ENCODE measurements at regions not wholly inside any gene's neighbourhood (a gene's known extent, or its start where the extent isn't known, plus 50 kb on each side); places are given as distances from the start of the nearest gene placed in this dataset.

GRCh38 chr4:13248621-13249298 lies 235.4 kb downstream of the RAB28 start:
- DNase-seq, result no peak

- no peak for DNase-seq
Measured at GRCh38 chr4:13246107-13246506, 238.0 kb downstream of the RAB28 start.

GRCh38 chr4:13244444-13244843 lies 239.7 kb downstream of the RAB28 start:
- DNase-seq, result no peak

GRCh38 chr4:13243152-13243551 lies 241.0 kb downstream of the RAB28 start:
- DNase-seq, result no peak

GRCh38 chr4:13240066-13240465 lies 244.1 kb downstream of the RAB28 start:
- DNase-seq, result no peak

- no peak for DNase-seq
Measured at GRCh38 chr4:13238936-13239335, 245.2 kb downstream of the RAB28 start.

GRCh38 chr4:13236485-13236884 lies 247.7 kb downstream of the RAB28 start:
- DNase-seq, result no peak

- no peak for DNase-seq
Measured at GRCh38 chr4:13233755-13234154, 250.4 kb downstream of the RAB28 start.

GRCh38 chr4:13219971-13220370 lies 264.2 kb downstream of the RAB28 start:
- DNase-seq, result no peak

GRCh38 chr4:13218326-13218958 lies 265.7 kb downstream of the RAB28 start:
- no peak for DNase-seq

- DNase-seq, result no peak
Measured at GRCh38 chr4:13215560-13215959, 268.6 kb downstream of the RAB28 start.

GRCh38 chr4:13212936-13213335 lies 271.2 kb downstream of the RAB28 start:
- no peak for DNase-seq

GRCh38 chr4:13209600-13209999 lies 274.5 kb downstream of the RAB28 start:
- DNase-seq, result no peak

- DNase-seq, result no peak
Measured at GRCh38 chr4:13208558-13209193, 275.5 kb downstream of the RAB28 start.

GRCh38 chr4:13207226-13207625 lies 276.9 kb downstream of the RAB28 start:
- DNase-seq, result no peak

- DNase-seq, result no peak
Measured at GRCh38 chr4:13203101-13203500, 281.0 kb downstream of the RAB28 start.

- no peak for DNase-seq
Measured at GRCh38 chr4:13202701-13203100, 281.4 kb downstream of the RAB28 start.

- DNase-seq, result no peak
Measured at GRCh38 chr4:13201241-13201640, 282.9 kb downstream of the RAB28 start.

GRCh38 chr4:13196721-13197120 lies 287.4 kb downstream of the RAB28 start:
- DNase-seq, result no peak

- DNase-seq, result no peak
Measured at GRCh38 chr4:13193662-13194061, 290.5 kb downstream of the RAB28 start.

GRCh38 chr4:13190093-13190721 lies 293.9 kb downstream of the RAB28 start:
- no peak for DNase-seq

- DNase-seq, result no peak
Measured at GRCh38 chr4:13184199-13184598, 299.9 kb downstream of the RAB28 start.

GRCh38 chr4:13182133-13182532 lies 302.0 kb downstream of the RAB28 start:
- no peak for DNase-seq

- DNase-seq, result no peak
Measured at GRCh38 chr4:13181681-13182080, 302.5 kb downstream of the RAB28 start.
